ENCODE measurements at regions not wholly inside any gene's neighbourhood (a gene's known extent, or its start where the extent isn't known, plus 50 kb on each side); places are given as distances from the start of the nearest gene placed in this dataset.

- no peak for DNase-seq (ENCODE audit: low read depth)
- TF ChIP-seq CTCF (IDR thresholded peaks at IDR 0.05; ENCODE audit: insufficient read depth, low read depth, low read length, missing control alignments), result no peak
- H3K4me3 ChIP-seq (ENCODE audit: low read depth, low read length), result no peak overlapping the region
Measured at GRCh38 chr2:238566001-238566645, 139.4 kb downstream of the ASB1 start.

- DNase-seq (ENCODE audit: low read depth), result no peak
- TF ChIP-seq CTCF (IDR thresholded peaks at IDR 0.05; ENCODE audit: insufficient read depth, low read depth, low read length, missing control alignments), result no peak
- H3K4me3 ChIP-seq (ENCODE audit: low read depth, low read length), result no peak overlapping the region
Measured at GRCh38 chr2:238567067-238567855, 140.5 kb downstream of the ASB1 start.

GRCh38 chr2:238567996-238568395 lies 141.3 kb downstream of the ASB1 start:
- no peak for DNase-seq (ENCODE audit: low read depth)
- no peak overlapping the region for H3K4me3 ChIP-seq (ENCODE audit: low read depth, low read length)
- no peak for TF ChIP-seq CTCF (IDR thresholded peaks at IDR 0.05; ENCODE audit: insufficient read depth, low read depth, low read length, missing control alignments)

GRCh38 chr2:238568455-238569440 lies 142.0 kb downstream of the ASB1 start:
- TF ChIP-seq CTCF (IDR thresholded peaks at IDR 0.05; ENCODE audit: insufficient read depth, low read depth, low read length, missing control alignments), result no peak
- DNase-seq (ENCODE audit: low read depth), result no peak
- no peak overlapping the region for H3K4me3 ChIP-seq (ENCODE audit: low read depth, low read length)

- H3K4me3 ChIP-seq (ENCODE audit: low read depth, low read length), result no peak overlapping the region
- DNase-seq (ENCODE audit: low read depth), result no peak
Measured at GRCh38 chr2:238569507-238570195, 142.9 kb downstream of the ASB1 start.

More at GRCh38 chr2:238569507-238570195, 142.9 kb downstream of the ASB1 start:
- no peak for TF ChIP-seq CTCF (IDR thresholded peaks at IDR 0.05; ENCODE audit: insufficient read depth, low read depth, low read length, missing control alignments)
